ENCODE measurements at regions not wholly inside any gene's neighbourhood (a gene's known extent, or its start where the extent isn't known, plus 50 kb on each side); places are given as distances from the start of the nearest gene placed in this dataset.

DNA sequence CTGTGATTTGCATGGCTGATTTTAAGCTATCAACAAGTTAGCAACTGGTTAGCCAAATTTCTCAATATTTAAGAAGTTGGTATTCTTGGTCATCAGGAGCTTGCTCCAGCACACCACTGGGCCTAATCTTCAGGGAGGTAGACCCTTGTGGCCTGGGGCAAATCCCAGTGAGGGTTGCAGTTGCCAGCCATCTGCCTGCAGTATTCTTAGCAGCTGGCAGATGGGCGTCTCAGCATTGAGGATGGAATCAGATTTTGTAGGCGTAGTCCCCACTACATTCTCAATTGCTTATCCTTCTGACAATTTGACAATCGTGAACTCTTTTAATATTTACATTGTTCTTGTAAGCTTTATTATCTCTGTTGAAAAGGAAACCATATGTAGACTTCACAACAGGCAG, 1266.2 kb downstream of the SLITRK5 start:
- TF ChIP-seq, protein P1, sequence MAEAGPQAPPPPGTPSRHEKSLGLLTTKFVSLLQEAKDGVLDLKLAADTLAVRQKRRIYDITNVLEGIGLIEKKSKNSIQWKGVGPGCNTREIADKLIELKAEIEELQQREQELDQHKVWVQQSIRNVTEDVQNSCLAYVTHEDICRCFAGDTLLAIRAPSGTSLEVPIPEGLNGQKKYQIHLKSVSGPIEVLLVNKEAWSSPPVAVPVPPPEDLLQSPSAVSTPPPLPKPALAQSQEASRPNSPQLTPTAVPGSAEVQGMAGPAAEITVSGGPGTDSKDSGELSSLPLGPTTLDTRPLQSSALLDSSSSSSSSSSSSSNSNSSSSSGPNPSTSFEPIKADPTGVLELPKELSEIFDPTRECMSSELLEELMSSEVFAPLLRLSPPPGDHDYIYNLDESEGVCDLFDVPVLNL (CRISPR knock-in tag; IDR thresholded peaks at IDR 0.05; ENCODE audit: borderline replicate concordance, low read depth), result no peak
- TF ChIP-seq, protein P2, sequence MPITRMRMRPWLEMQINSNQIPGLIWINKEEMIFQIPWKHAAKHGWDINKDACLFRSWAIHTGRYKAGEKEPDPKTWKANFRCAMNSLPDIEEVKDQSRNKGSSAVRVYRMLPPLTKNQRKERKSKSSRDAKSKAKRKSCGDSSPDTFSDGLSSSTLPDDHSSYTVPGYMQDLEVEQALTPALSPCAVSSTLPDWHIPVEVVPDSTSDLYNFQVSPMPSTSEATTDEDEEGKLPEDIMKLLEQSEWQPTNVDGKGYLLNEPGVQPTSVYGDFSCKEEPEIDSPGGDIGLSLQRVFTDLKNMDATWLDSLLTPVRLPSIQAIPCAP (CRISPR knock-in tag; IDR thresholded peaks at IDR 0.05), result no peak
- TF ChIP-seq, protein P3, sequence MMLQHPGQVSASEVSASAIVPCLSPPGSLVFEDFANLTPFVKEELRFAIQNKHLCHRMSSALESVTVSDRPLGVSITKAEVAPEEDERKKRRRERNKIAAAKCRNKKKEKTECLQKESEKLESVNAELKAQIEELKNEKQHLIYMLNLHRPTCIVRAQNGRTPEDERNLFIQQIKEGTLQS (CRISPR knock-in tag; conservative IDR thresholded peaks at IDR 0.05), result no peak
- TF ChIP-seq, protein P4, sequence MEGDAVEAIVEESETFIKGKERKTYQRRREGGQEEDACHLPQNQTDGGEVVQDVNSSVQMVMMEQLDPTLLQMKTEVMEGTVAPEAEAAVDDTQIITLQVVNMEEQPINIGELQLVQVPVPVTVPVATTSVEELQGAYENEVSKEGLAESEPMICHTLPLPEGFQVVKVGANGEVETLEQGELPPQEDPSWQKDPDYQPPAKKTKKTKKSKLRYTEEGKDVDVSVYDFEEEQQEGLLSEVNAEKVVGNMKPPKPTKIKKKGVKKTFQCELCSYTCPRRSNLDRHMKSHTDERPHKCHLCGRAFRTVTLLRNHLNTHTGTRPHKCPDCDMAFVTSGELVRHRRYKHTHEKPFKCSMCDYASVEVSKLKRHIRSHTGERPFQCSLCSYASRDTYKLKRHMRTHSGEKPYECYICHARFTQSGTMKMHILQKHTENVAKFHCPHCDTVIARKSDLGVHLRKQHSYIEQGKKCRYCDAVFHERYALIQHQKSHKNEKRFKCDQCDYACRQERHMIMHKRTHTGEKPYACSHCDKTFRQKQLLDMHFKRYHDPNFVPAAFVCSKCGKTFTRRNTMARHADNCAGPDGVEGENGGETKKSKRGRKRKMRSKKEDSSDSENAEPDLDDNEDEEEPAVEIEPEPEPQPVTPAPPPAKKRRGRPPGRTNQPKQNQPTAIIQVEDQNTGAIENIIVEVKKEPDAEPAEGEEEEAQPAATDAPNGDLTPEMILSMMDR (IDR thresholded peaks at IDR 0.05), result no peak
- TF ChIP-seq ZNF416 (CRISPR knock-in tag; IDR thresholded peaks at IDR 0.05), result no peak
